MM.1S (cell line): ENCODE measurements at regions not wholly inside any gene's neighbourhood (a gene's known extent, or its start where the extent isn't known, plus 50 kb on each side); places are given as distances from the start of the nearest gene placed in this dataset.

Experiments
- DNase-seq: peaks from one replicate; pipeline ENCODE4 v3.0.0-alpha.2; 2015
- H2AFZ ChIP-seq: fragments of 300-600 bp; sonication (generic); 2 replicates; pipeline ENCODE4 v1.6.0; 2016; ENCODE audit warnings: antibody characterized with exemption, low read length
- H3F3A ChIP-seq: fragments of 300-600 bp; sonication (generic); 2 replicates; pipeline ENCODE4 v1.6.1; 2016; ENCODE audit warnings: mild to moderate bottlenecking, antibody characterized with exemption, low read length, moderate library complexity, mixed read lengths; ENCODE audit not compliant: insufficient read depth
- H3K27ac ChIP-seq: fragments of 300-600 bp; sonication (generic); 2 replicates; pipeline ENCODE4 v1.5.1; 2016; ENCODE audit warnings: mild to moderate bottlenecking, low read length
- H3K27me3 ChIP-seq: fragments of 300-600 bp; sonication (generic); replicated peaks from 2 replicates; pipeline ENCODE4 v1.6.0; 2016; ENCODE audit warnings: low read length; ENCODE audit not compliant: insufficient read depth
- H3K36me3 ChIP-seq: fragments of 300-600 bp; sonication (generic); replicated peaks from 2 replicates; pipeline ENCODE4 v1.6.1; 2016; ENCODE audit warnings: mild to moderate bottlenecking, low read length, mixed read lengths; ENCODE audit not compliant: insufficient read depth
- H3K4me1 ChIP-seq: fragments of 300-600 bp; sonication (generic); 2 replicates; pipeline ENCODE4 v1.6.1; 2016; ENCODE audit warnings: low read length, mixed read lengths
- H3K4me2 ChIP-seq: fragments of 300-600 bp; sonication (generic); 2 replicates; pipeline ENCODE4 v1.6.0; 2016; ENCODE audit warnings: low read depth, low read length
- H3K4me3 ChIP-seq: fragments of 300-600 bp; sonication (generic); 2 replicates; pipeline ENCODE4 v1.5.1; 2016; ENCODE audit warnings: low read length, mixed read lengths
- H3K79me2 ChIP-seq: fragments of 300-600 bp; sonication (generic); 2 replicates; pipeline ENCODE4 v1.6.1; 2016; ENCODE audit warnings: mixed run types, low read length, mixed read lengths
- H3K9ac ChIP-seq: fragments of 300-600 bp; sonication (generic); 2 replicates; pipeline ENCODE4 v1.6.1; 2016; ENCODE audit warnings: low read length, mixed read lengths
- H3K9me2 ChIP-seq: fragments of 300-600 bp; sonication (generic); replicated peaks from 2 replicates; pipeline ENCODE4 v1.6.1; 2016; ENCODE audit warnings: mild to moderate bottlenecking, low read length, mixed read lengths; ENCODE audit not compliant: insufficient read depth
- H3K9me3 ChIP-seq: fragments of 300-600 bp; sonication (generic); replicated peaks from 2 replicates; pipeline ENCODE4 v1.6.1; 2016; ENCODE audit warnings: mild to moderate bottlenecking, low read length, mixed read lengths; ENCODE audit not compliant: insufficient read depth
- H4K20me1 ChIP-seq: fragments of 300-600 bp; sonication (generic); 2 replicates; pipeline ENCODE4 v1.6.1; 2016; ENCODE audit warnings: mild to moderate bottlenecking, low read length, moderate library complexity, mixed read lengths; ENCODE audit not compliant: insufficient read depth
- CTCF ChIP-seq: fragments of 300-600 bp; sonication (generic); IDR thresholded peaks from 2 replicates; pipeline ENCODE4 v1.5.1; 2016; ENCODE audit warnings: antibody characterized with exemption, low read length, mixed read lengths
- EZH2 ChIP-seq: fragments of 300-600 bp; sonication (generic); optimal IDR thresholded peaks from 2 replicates; pipeline ENCODE3; 2017; ENCODE audit warnings: low read depth, mild to moderate bottlenecking, antibody characterized with exemption, low read length, mixed read lengths
- EZH2phosphoT487 ChIP-seq: fragments of 300-600 bp; sonication (generic); IDR thresholded peaks from 2 replicates; pipeline ENCODE4 v1.6.1; 2018; ENCODE audit warnings: antibody characterized with exemption, low read length

DNA sequence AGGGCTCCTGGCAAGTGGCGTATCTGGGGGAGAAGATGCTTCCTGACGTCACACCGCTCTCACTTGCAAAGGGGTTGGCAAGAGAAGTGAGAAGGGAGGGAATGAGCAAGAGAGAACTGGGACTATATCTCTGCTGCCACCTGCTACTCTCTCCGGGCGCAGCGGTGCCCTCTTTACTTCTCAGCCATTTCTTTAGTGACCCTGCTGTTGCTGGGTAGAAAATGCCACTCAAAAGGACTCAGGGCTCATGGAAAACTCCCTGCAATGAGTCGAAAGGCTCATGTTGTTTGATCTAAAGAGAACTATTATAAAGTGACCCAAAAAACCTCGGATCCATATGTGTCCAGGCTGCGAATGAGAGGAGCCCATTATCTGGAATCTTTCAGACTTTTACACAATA, 401.8 kb downstream of the SAMD5 start:
- Histone ChIP-seq H3K9ac (no peak overlapping the region), H3K9me3 (no peaks in the 10 kb centered on the region), H3K9me2 (no peaks in the 10 kb centered on the region), H2AFZ (no peak overlapping the region), H3K79me2 (no peaks in the 10 kb centered on the region), H3K4me1 (no peaks in the 10 kb centered on the region), H3K36me3 (no peaks in the 10 kb centered on the region), H3K4me2 (no peak overlapping the region), H3K27me3 (no peaks in the 10 kb centered on the region), H4K20me1 (no peaks in the 10 kb centered on the region), H3F3A (no peaks in the 10 kb centered on the region), H3K27ac (no peak overlapping the region), H3K4me3 (no peak overlapping the region)
- TF ChIP-seq EZH2phosphoT487: no peak
- TF ChIP-seq EZH2: no peak
- no peak for TF ChIP-seq CTCF
- DNase-seq: no peak

- no peak for TF ChIP-seq CTCF
- no peak for TF ChIP-seq EZH2
- no peak for TF ChIP-seq EZH2phosphoT487
- no peaks in the 10 kb centered on the region for H3K9me3 ChIP-seq
Measured at GRCh38 chr6:147911057-147911456, 402.6 kb downstream of the SAMD5 start.

DNA sequence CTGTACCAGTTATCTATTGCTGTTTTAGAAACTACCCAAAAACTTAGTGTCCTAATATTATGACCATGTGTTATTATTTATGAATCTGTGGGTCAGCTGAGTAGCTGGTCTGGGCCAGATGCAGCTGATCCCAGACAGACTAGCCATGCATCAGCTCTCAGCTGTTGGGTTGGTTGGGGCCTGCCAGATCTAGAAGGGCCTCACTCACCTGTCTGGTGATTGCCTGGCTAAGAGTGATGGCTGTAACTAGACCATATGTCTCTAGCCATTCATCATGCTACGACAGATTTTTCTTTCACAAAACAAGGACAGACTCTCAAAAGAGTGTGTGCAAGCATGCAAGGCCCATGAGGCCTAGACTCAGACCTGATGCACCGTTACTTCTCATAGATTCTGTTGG, 403.2 kb downstream of the SAMD5 start:
- H3K9me2 ChIP-seq: no peaks in the 10 kb centered on the region
- H3K9ac ChIP-seq: no peak overlapping the region
- no peaks in the 10 kb centered on the region for H3F3A ChIP-seq
- H3K36me3 ChIP-seq: no peaks in the 10 kb centered on the region
- no peak for TF ChIP-seq CTCF
- no peak for TF ChIP-seq EZH2phosphoT487
- no peak for TF ChIP-seq EZH2
- H3K4me2 ChIP-seq: no peak overlapping the region
- H3K27ac ChIP-seq: no peak overlapping the region
- H3K4me1 ChIP-seq: no peaks in the 10 kb centered on the region
- no peak overlapping the region for H3K4me3 ChIP-seq
- H4K20me1 ChIP-seq: no peaks in the 10 kb centered on the region
- H3K79me2 ChIP-seq: no peaks in the 10 kb centered on the region
- H2AFZ ChIP-seq: no peak overlapping the region
- no peaks in the 10 kb centered on the region for H3K9me3 ChIP-seq
- no peaks in the 10 kb centered on the region for H3K27me3 ChIP-seq
- no peak for DNase-seq

More at GRCh38 chr6:147911057-147911456, 402.6 kb downstream of the SAMD5 start:
- Histone ChIP-seq H3K27ac (no peak overlapping the region), H3K9ac (no peak overlapping the region), H3K79me2 (no peaks in the 10 kb centered on the region), H3K36me3 (no peaks in the 10 kb centered on the region), H3K4me1 (no peaks in the 10 kb centered on the region), H2AFZ (no peak overlapping the region), H3K4me3 (no peak overlapping the region), H4K20me1 (no peaks in the 10 kb centered on the region), H3K4me2 (no peak overlapping the region), H3K9me2 (no peaks in the 10 kb centered on the region), H3F3A (no peaks in the 10 kb centered on the region), H3K27me3 (no peaks in the 10 kb centered on the region)
- no peak for DNase-seq
